ENCODE measurements at regions not wholly inside any gene's neighbourhood (a gene's known extent, or its start where the extent isn't known, plus 50 kb on each side); places are given as distances from the start of the nearest gene placed in this dataset.
"Not testable (repeated sequence)": the region's sequence is repeated elsewhere in the genome, so short reads cannot be mapped to it uniquely, and the experiment has no call there.

GRCh38 chr4:114383067-114383466 is 215.5 kb upstream of the UGT8 start:
- DNase-seq, result no peak

- no peak for DNase-seq
Observed at GRCh38 chr4:114383721-114384120, 214.9 kb upstream of the UGT8 start.

GRCh38 chr4:114384629-114385028 is 214.0 kb upstream of the UGT8 start:
- no peak for DNase-seq

- DNase-seq, result no peak
Observed at GRCh38 chr4:114385195-114385985, 213.2 kb upstream of the UGT8 start.

GRCh38 chr4:114386637-114387233 is 211.9 kb upstream of the UGT8 start:
- DNase-seq, result no peak

- DNase-seq, result no peak
Observed at GRCh38 chr4:114389070-114389685, 209.4 kb upstream of the UGT8 start.

GRCh38 chr4:114393295-114394038 is 205.1 kb upstream of the UGT8 start:
- no peak for DNase-seq

- DNase-seq, result no peak
Observed at GRCh38 chr4:114396808-114397207, 201.8 kb upstream of the UGT8 start.

GRCh38 chr4:114398410-114398809 is 200.2 kb upstream of the UGT8 start:
- no peak for DNase-seq

- DNase-seq, result no peak
Observed at GRCh38 chr4:114399105-114399504, 199.5 kb upstream of the UGT8 start.

- DNase-seq, result no peak
Observed at GRCh38 chr4:114400531-114400930, 198.1 kb upstream of the UGT8 start.

- DNase-seq, result no peak
Observed at GRCh38 chr4:114401483-114401882, 197.1 kb upstream of the UGT8 start.

GRCh38 chr4:114417214-114417613 is 181.4 kb upstream of the UGT8 start:
- DNase-seq, result no peak

- no peak for DNase-seq
Observed at GRCh38 chr4:114420069-114420468, 178.5 kb upstream of the UGT8 start.

GRCh38 chr4:114423582-114423981 is 175.0 kb upstream of the UGT8 start:
- DNase-seq, result no peak

GRCh38 chr4:114435116-114435515 is 163.5 kb upstream of the UGT8 start:
- no peak for DNase-seq

GRCh38 chr4:114442856-114443255 is 155.8 kb upstream of the UGT8 start:
- no peak for DNase-seq

GRCh38 chr4:114444211-114444610 is 154.4 kb upstream of the UGT8 start:
- no peak for DNase-seq

GRCh38 chr4:114447963-114448516 is 150.6 kb upstream of the UGT8 start:
- not testable (repeated sequence) for DNase-seq

GRCh38 chr4:114458728-114459127 is 139.9 kb upstream of the UGT8 start:
- DNase-seq, result no peak

- no peak for DNase-seq
Observed at GRCh38 chr4:114464726-114465272, 133.8 kb upstream of the UGT8 start.

GRCh38 chr4:114465766-114466165 is 132.8 kb upstream of the UGT8 start:
- no peak for DNase-seq

- DNase-seq, result no peak
Observed at GRCh38 chr4:114466299-114466698, 132.3 kb upstream of the UGT8 start.
